ENCODE measurements at regions not wholly inside any gene's neighbourhood (a gene's known extent, or its start where the extent isn't known, plus 50 kb on each side); places are given as distances from the start of the nearest gene placed in this dataset.

DNA sequence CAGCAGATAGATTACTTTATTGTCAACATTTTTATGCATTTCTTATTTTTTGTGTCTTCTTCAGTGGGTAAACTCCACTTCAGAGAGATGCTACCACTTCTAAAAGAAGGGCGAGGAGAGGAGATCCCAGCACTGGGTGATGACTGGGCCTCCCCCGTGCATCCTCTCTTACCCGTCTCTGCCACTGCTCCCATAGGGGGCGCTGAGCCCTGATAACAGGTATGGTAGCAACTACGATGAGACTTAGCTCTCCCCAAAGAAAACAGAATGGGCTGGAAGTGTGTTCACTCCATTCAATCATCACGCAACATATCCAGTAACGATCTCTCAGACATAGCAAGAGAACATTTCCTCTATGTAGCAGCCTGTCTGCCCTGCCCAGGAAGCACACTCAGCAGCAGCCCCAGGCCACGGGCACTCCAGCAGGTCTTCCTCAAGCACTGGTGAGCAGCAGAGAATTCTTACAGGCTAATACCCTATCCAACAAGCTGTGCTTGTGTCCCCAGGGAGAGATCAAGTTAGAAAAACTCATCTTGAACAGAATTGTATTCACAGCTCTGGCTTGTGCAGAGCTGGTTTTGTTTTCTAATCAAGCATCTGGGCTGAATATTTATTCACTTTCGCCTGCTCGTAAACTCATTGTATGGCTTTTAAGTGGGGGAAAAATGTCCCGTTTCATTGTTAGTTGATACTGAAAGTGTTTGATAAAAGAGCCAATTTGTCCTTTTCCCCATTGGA is 533.1 kb upstream of the CDH4 start:
- TF ChIP-seq, protein P1, sequence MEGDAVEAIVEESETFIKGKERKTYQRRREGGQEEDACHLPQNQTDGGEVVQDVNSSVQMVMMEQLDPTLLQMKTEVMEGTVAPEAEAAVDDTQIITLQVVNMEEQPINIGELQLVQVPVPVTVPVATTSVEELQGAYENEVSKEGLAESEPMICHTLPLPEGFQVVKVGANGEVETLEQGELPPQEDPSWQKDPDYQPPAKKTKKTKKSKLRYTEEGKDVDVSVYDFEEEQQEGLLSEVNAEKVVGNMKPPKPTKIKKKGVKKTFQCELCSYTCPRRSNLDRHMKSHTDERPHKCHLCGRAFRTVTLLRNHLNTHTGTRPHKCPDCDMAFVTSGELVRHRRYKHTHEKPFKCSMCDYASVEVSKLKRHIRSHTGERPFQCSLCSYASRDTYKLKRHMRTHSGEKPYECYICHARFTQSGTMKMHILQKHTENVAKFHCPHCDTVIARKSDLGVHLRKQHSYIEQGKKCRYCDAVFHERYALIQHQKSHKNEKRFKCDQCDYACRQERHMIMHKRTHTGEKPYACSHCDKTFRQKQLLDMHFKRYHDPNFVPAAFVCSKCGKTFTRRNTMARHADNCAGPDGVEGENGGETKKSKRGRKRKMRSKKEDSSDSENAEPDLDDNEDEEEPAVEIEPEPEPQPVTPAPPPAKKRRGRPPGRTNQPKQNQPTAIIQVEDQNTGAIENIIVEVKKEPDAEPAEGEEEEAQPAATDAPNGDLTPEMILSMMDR (IDR thresholded peaks at IDR 0.05; ENCODE audit: insufficient read depth, low read length, poor library complexity, severe bottlenecking): no peak
- no peak for TF ChIP-seq EZH2phosphoT487 (conservative IDR thresholded peaks at IDR 0.05; ENCODE audit: low read length)
